Breast epithelium (tissue), 4 donors: ENCODE measurements at regions not wholly inside any gene's neighbourhood (a gene's known extent, or its start where the extent isn't known, plus 50 kb on each side); places are given as distances from the start of the nearest gene placed in this dataset.

Source experiments
- DNase-seq, 2 donors: peaks; one replicate each; pipeline ENCODE4 v3.0.0-alpha.2; 2019; ENCODE audit warnings: low spot score in 2 of 2
- H3K27ac ChIP-seq, 2 donors: fragments of 200-600 bp; sonication (generic) in 1 of 2; one replicate each; pipeline ENCODE4 v1.5.1; 2016 to 2019; ENCODE audit warnings: mild to moderate bottlenecking in 1 of 2
- H3K27me3 ChIP-seq, 2 donors: fragments of 200-600 bp; sonication (generic) in 1 of 2; one replicate each; pipeline versions ENCODE4 v1.5.1 to v1.6.0; 2017 to 2019; ENCODE audit warnings: control low read depth in 1 of 2, mild to moderate bottlenecking in 1 of 2
- H3K36me3 ChIP-seq: fragments of 200-600 bp; one replicate; pipeline ENCODE4 v1.5.1; 2019
- H3K4me1 ChIP-seq, 2 donors: fragments of 200-600 bp; sonication (generic); one replicate each; pipeline ENCODE4 v1.5.1; 2016 to 2019; ENCODE audit warnings: control low read depth in 1 of 2
- H3K4me3 ChIP-seq, 3 donors: fragments of 200-600 bp; sonication (generic); 1 replicate in 2 of 3; 2 replicates in 1 of 3; pipeline ENCODE4 v1.5.1; 2016 to 2019; ENCODE audit warnings: mild to moderate bottlenecking in 3 of 3, moderate library complexity in 2 of 3
- H3K9me3 ChIP-seq, 2 donors: fragments of 200-600 bp; sonication (generic) in 1 of 2; one replicate each; pipeline ENCODE4 v1.5.1; 2016 to 2019; ENCODE audit warnings: control low read depth in 1 of 2
- CTCF ChIP-seq, 3 donors: fragments of 450-650 bp; IDR thresholded peaks; one replicate each; pipeline ENCODE4 v1.5.1; 2016 to 2017; ENCODE audit warnings: antibody characterized with exemption in 3 of 3, mild to moderate bottlenecking in 3 of 3, moderate library complexity in 3 of 3
- POLR2A ChIP-seq: fragments of 450-650 bp; IDR thresholded peaks from one replicate; pipeline ENCODE4 v1.6.1; 2016; ENCODE audit warnings: antibody characterized with exemption, mild to moderate bottlenecking, moderate library complexity
- POLR2AphosphoS5 ChIP-seq, 3 donors: sonication (generic); formaldehyde crosslinking; IDR thresholded peaks; one replicate each; pipeline ENCODE4 v1.6.1; 2017; ENCODE audit warnings: antibody characterized with exemption in 3 of 3
- intact Hi-C: fragments of 100-400 bp; cut with DNase I; formaldehyde crosslinking; loops from one replicate; pipeline ENCODE4 v1.15.1; 2023; ENCODE audit warnings: low total_unique reads

- intact Hi-C loops, result loop anchor here (5.0 kb wide), 1 partner anchor 620 kb away; no protein-coding TSS in a partner anchor
- Histone ChIP-seq H3K4me3 (no peak overlapping the region), H3K27me3 (no peaks in the 10 kb centered on the region), H3K27ac (no peak overlapping the region), H3K36me3 (no peaks in the 10 kb centered on the region), H3K9me3 (peaks cover 15 to 18% of the 10 kb centered on the region in 2 donors), H3K4me1 (peaks cover 0 to 7% of the 10 kb centered on the region in 2 donors)
- no peak for TF ChIP-seq CTCF (IDR thresholded peaks at IDR 0.05)
- TF ChIP-seq POLR2AphosphoS5 (IDR thresholded peaks at IDR 0.05), result no peak
- TF ChIP-seq POLR2A, result no peak
- DNase-seq, result no peak
Observed at GRCh38 chr14:71752111-71752738, 180.0 kb upstream of the RGS6 start.

DNA sequence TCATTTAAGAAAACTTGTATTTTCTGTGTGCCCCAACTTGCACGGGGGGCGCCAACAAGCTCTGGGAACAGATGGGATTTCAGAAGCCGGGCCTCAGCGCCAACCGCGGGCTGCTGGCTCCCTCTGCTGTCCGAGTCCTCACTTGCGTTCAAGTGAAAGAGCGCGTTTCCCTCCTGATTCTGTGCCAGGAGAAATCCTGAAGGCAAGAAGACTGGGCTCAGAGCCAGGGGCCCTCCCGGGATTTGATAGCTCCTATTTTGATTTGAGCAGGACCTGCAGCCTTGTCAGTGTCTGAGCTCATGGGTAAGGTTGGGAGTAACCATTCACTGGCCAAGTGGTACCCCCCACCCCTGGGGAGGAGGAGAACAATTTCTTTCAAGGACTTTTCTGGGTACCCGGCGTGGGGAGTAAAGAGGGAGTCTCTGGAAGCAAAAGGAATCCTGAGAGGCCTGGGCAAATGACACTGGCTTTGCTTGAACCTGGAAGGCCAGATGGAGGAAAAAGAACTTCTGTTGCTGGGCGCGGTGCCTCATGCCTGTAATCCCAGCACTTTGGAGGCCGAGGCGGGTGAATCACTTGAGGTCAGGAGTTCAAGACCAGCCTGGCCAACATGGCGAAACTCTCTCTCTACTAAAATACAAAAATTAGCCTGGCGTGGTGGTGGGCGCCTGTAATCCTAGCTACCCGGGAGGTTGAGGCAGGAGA is 179.0 kb upstream of the RGS6 start:
- H3K4me3 ChIP-seq, result peak overlapping the region in 2 of 3 donors; percentile 23 to 36
- intact Hi-C loops, result loop anchor here (5.0 kb wide), 1 partner anchor 621 kb away; no protein-coding TSS in a partner anchor
- peaks cover 0 to 7% of the 10 kb centered on the region in 2 donors for H3K4me1 ChIP-seq
- H3K27me3 ChIP-seq, result no peaks in the 10 kb centered on the region
- no peaks in the 10 kb centered on the region for H3K36me3 ChIP-seq
- TF ChIP-seq POLR2AphosphoS5 (IDR thresholded peaks at IDR 0.05) (peak in 2 of 3 donors; percentile 36 to 58), CTCF (IDR thresholded peaks at IDR 0.05) (peak; percentile 54 to 92 (median 92)), POLR2A (no peak)
- peak; percentile 75 to 79 for DNase-seq
- no peak overlapping the region for H3K27ac ChIP-seq
- H3K9me3 ChIP-seq, result peaks cover 7 to 8% of the 10 kb centered on the region in 2 donors

DNA sequence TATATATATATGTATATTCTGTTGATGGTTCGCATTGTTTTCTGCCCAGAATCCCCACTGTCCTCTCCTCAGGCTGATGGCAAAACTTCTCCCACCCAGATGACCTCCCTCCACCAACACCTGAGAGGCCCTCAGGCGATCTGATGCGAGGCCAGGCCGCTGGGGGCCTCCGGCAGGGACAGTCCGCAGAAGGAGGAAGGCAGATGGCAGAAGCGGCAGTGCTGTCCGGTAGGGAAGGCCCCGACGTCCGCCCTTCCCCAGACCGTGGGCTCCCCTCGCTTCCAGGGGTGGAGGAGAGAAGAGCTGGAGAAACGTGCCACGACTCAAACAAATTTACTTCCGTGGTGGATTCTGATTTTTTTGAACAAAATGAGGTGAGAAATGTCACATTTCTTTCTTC is 178.3 kb upstream of the RGS6 start:
- Histone ChIP-seq H3K36me3 (no peaks in the 10 kb centered on the region), H3K27ac (no peak overlapping the region), H3K9me3 (peaks cover 0 to under 1% of the 10 kb centered on the region in 2 donors), H3K4me3 (no peak overlapping the region), H3K27me3 (no peaks in the 10 kb centered on the region), H3K4me1 (peaks cover 0 to 7% of the 10 kb centered on the region in 2 donors)
- no peak for TF ChIP-seq CTCF (IDR thresholded peaks at IDR 0.05)
- no peak for TF ChIP-seq POLR2A
- no peak for TF ChIP-seq POLR2AphosphoS5 (IDR thresholded peaks at IDR 0.05)
- no peak for DNase-seq
- intact Hi-C loops, result loop anchor here (5.0 kb wide), 1 partner anchor 622 kb away; no protein-coding TSS in a partner anchor

GRCh38 chr14:71754422-71755095 is 177.7 kb upstream of the RGS6 start:
- Histone ChIP-seq H3K4me3 (no peak overlapping the region), H3K4me1 (peaks cover 0 to 7% of the 10 kb centered on the region in 2 donors), H3K36me3 (no peaks in the 10 kb centered on the region), H3K27ac (no peak overlapping the region), H3K27me3 (no peaks in the 10 kb centered on the region), H3K9me3 (no peaks in the 10 kb centered on the region)
- intact Hi-C loops, result loop anchor here (5.0 kb wide), 1 partner anchor 622 kb away; no protein-coding TSS in a partner anchor
- no peak for DNase-seq
- TF ChIP-seq POLR2A (no peak), POLR2AphosphoS5 (IDR thresholded peaks at IDR 0.05) (no peak), CTCF (IDR thresholded peaks at IDR 0.05) (no peak)
